HS-5 (cell line): ENCODE measurements at regions not wholly inside any gene's neighbourhood (a gene's known extent, or its start where the extent isn't known, plus 50 kb on each side); places are given as distances from the start of the nearest gene placed in this dataset.
"Not testable (repeated sequence)": the region's sequence is repeated elsewhere in the genome, so short reads cannot be mapped to it uniquely, and the experiment has no call there.

ENCODE experiments used
- DNase-seq: peaks from one replicate; pipeline ENCODE4 v3.0.0-alpha.2; 2012; ENCODE audit warnings: low read depth

DNA sequence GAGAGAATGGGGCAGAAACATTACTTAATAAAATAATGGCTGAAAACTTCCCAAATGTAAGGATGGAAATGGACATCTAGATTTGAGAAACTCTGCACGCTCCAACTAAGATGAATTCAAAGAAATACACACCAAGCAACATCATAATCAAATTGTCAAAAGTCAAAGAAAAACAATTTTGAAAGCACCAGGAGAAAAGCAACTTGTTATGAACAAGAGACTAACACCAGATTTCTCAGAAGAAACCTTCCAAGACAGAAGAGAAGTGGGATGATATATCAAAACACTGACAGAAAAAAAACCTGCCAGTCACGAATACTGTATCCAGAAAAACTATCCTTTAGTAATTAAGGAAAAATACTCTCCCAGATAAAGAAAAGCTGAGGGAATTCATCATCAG lies 208.6 kb upstream of the SAMSN1 start:
- no peak for DNase-seq

DNA sequence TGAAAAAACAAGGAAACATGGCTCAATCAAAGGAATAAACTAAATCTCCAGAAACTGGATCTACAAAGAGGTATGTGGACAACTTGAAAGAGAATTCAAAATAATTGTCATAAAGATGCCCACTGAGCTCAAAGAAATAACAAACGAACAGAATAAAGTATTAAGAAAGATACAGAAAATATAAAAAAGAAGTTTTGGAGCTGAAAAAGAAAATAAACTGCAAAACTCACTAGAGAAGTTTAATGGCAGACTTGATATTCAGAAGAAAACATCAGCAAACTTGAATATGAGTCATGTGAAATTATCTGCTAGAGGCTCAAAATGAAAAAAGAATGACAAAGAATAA lies 208.1 kb upstream of the SAMSN1 start:
- no peak for DNase-seq

DNA sequence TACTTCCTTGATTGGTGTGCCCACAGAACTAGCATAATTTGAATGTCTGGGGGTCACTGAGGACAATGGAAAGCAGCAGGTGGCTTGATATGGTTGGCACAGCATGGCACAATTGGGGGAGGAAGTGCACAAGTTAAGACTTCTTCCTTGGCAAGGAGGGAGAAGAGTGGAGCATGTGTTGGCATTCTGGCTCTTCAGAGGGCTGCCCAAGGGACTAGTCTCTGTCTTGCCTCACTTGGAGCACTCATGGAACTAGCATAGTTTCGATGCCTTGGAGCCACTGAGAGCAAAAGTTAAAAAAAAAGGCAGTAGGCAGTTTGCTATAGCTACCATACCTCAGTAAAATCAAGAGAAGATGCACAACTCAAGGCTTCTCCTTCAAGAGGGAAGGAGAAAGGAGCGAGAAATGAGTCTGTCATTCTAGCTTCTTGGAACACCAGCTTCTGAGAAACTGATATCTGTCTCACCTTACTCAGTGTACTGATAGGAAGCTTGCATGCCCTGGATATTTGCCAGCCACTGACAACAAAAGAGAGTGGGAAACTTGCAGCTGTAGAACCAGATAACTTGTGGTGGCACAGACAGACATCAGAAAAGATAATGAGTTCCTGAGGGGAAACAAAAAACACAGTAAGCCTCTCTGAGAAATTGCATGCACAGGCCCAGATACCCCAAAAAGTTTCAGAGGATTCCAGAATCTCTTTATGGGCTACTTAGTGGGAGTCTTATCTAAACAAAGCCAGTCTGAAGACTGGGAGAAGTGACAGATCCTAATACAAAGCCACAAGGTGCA lies 207.5 kb upstream of the SAMSN1 start:
- DNase-seq: no peak

DNA sequence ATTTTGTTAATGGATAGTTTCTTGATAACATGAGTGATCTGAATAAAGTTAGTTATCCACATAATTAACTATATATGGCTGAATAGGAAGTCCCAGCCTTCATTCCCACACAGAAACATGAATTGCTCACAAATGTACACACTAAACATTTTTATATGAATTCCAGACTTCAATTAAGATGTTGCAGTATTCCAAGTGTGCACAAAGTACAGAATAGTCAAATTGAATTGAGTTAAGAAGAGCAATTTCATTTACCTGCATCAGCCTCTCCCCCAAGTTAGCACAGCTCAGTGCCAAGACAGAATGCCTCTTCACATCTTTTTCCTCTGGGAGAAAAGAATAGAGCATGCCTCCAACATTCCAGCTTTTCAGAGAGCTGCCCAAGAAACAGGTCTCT lies 207.0 kb upstream of the SAMSN1 start:
- DNase-seq: no peak

DNA sequence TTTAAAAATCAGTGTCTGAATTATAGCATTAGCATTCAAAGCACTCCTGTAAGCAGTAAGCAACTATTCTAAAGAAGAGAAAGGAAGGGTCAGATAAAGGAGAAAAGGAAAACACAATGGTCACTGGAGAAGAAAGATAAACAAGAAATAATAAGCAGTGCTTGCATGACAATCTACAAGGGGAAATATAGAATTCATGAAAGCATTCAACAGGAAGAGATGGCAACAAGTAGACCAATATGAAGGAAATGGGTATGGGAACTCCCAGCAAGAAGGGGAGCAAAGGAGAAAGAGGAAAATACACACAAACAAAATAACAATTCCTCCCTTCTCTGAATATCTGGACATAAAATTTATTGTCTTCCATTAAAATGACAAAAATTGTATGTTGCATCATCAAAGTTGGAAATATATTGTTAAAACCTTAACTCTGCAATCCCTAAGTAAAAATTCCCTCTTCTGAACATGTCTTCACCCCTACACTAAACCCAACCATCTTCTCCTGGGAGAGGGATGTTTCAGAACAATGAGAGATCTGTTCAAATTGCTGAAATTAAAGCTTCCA lies 206.3 kb upstream of the SAMSN1 start:
- DNase-seq: no peak

DNA sequence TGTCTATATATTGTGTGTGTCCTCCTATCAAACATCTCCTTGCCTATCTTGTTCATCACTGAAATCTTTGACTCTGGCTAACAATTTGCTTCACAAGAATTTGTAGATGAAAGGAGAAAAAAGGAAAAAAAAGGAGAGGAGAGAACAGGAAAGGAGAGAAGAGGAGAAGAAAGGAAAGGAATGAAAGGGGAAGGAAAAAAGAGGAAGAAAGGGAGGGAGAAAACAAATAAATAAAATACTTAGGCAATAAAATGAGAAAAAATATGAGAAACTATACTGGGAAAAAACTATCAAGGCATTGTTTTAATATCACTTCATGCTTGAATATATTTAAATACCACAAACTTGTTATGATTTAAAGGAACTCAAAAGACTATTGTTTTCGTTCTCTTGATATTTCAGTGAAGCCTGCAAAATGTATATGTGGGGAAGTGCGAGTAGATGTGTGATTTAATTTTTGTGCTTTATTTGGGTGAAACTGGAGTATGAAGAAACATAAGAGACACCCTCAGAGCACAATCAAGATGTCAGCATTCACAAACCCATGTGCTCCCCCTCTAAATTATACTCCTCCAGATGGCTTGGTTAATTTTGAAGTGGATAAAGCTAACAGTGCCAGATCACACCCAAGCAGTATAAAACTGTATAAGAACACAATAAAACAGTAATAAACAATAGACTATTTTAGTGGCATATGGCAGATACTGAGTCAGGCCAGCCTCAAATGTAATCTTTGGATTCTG lies 205.7 kb upstream of the SAMSN1 start:
- no peak for DNase-seq

DNA sequence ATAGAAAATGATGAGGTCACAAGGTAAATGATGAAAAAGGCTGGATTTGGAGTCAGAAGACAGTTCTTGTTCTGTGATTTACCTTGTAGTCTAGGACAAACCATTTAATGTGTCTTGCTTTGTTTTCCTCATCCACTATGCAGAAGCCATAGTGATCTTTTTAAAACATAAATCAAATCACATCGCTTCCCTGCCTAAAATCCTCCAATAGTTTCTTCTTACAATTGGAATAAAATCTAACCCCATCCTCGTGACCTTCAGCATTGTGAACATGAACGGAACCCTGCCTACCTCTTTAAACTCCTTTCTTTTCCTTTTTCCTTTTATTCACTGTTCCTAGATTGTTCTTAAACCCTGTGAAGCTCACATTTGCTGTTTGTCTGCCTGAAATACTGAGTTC lies 204.9 kb upstream of the SAMSN1 start:
- DNase-seq: no peak

DNA sequence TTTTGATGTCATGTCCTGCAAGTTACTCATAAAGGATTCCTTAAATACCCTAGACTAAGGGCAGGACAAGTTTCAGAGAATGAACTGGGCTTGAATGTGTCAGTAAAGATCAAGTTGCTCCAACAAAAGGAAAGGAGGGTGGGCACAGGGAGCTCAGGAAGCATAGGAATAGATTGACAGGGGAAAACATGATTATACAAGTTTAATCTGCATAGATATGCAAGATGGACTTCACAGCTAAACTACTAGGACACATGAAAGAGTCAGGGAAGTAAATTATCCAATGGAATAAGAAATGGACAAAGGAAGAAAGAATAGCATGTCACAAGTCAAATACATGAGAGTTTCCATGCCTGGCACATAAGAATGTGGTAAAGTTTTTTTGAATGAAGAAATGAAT lies 203.9 kb upstream of the SAMSN1 start:
- no peak for DNase-seq

DNA sequence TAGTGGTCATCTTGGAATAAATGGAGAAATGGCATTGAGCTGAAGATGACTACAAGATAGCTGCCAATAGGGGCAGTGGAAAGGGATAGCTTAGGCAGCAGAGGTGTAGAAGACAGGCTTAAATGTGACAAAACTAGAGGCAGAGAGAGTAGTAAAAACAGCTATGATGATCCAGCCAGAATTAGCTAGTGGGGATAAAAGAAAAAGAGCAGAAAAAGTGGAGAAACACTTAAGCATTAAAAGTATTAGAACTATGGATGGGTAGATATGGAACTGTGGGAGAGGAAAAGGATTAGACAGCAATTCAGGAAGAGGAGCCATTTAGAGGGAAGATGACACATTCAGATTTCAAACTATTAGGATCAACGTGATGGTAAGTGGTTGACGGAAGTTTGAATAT lies 202.5 kb upstream of the SAMSN1 start:
- no peak for DNase-seq

DNA sequence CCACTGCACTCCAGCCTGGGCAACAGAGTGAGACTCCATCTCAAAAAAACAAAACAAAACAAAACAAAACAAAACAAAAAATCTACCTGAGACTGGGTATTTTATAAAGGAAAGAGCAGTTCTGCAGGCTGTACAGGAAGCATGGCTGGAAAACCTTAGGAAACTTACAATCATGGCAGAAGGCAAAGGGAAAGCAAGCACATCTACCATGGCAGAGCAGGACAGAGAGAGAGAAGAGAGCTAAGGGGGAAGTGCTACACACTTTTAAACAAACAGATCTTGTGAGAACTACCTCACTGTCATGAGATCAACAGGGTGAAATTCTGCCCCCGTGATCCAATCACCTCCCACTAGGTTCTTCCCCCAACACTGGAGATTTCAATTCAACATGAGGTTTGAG lies 198.3 kb upstream of the SAMSN1 start:
- DNase-seq: no peak

DNA sequence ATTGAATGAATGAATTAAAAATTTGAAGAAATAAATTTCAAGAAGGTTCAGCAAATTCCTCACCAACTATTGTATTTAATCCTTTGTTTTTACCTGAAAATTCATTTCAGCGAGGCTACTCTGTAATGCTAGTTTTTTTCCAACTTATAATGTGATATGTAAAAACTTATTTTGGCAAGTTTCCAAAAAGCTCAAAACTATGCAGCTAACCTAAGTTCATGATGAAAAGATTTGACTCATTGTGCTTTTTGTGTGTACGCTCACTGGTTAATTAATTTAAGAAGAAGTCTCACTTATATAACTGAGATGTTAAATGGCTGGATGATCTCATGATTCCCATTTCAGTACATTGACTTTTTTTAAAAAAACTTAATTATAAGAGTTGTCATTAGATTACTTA lies 196.0 kb upstream of the SAMSN1 start:
- DNase-seq: no peak

DNA sequence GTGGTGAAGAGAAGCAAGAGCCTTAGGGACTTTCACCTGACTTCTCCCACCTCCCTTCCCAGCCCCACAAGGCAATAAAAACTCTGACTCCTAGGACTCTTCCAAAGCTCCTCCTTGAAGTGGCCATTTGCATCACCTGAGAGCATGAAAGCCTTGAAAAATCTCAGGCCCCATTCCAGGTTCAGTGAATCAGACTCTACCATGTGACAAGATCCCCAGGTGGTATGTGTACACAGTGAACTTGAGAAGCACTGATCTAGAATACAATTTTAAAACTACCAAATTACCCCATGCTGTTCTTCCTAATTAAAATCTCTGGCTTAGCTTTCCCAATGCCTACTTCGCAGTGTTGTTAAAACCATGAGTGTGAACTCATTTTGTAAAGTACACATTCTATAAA lies 195.1 kb upstream of the SAMSN1 start:
- DNase-seq: no peak

DNA sequence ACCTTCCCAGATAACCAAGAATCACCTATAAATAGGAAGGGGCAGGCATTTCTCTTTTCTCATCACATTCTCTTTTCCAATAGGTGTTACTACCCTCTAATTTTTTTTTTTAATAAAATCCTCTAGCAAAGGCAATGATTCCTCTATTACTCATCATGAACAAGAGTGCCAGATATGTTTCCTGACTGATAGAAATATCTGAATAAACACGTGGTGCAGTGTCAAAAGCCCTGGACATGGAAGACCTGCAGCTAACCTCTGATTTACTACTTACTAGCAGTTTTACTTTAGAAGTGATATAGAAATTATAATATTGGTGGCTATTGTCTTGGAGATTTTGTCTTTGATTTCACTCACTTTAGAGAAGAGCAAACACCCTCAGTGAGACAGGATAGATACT lies 194.6 kb upstream of the SAMSN1 start:
- peak; percentile 16 for DNase-seq

DNA sequence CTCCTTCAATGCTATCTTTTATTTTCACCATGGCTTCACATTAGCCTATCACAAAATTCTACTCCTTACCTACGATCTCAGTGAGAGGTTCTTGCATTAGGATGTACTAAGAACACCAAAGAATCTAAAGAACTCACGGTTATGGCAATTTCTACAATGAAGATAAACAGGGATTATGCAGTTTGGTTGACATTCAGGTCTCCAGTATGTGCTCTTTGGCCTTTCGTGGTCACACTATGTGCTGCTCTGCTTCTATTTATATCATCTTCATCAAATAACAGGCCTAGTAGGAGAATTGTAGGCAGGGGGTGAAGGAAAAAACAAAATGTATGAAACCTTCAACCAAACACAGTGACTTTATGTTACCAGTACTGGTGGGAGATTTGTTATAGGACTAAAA lies 194.0 kb upstream of the SAMSN1 start:
- no peak for DNase-seq

DNA sequence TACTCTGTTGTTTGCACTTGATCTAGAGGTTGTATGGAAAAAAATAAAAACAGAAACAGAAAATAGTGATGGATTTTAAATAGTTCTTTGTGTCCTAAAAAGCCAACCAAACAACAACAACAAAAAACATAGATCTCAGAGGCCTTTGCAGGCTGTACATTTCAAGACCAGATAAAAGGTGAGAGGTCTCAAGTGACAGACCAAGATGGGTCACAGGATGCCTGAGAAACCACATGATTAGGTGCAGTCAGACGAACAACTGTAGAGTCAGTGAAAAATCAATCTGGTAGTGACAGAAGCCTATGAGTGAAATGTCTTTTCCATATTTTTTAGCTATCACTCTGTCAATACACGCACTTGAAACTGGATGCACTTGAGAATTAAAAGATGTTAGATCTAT lies 193.5 kb upstream of the SAMSN1 start:
- no peak for DNase-seq

DNA sequence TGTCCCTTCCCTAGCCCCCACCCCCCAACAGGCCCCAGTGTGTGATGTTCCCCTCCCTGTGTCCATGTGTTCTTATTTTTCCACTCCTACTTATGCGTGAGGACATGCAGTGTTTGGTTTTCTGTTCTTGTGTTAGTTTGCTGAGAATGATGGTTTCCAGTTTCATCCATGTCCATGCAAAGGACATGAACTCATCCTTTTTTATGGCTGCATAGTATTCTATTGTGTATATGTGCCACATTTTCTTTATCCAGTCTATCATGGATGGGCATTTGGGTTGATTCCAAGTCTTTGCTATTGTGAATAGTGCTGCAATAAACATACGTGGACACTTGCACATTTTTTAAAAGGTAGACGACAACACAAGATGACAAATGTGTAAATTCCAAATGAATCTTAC lies 192.5 kb upstream of the SAMSN1 start:
- DNase-seq: not testable (repeated sequence)

DNA sequence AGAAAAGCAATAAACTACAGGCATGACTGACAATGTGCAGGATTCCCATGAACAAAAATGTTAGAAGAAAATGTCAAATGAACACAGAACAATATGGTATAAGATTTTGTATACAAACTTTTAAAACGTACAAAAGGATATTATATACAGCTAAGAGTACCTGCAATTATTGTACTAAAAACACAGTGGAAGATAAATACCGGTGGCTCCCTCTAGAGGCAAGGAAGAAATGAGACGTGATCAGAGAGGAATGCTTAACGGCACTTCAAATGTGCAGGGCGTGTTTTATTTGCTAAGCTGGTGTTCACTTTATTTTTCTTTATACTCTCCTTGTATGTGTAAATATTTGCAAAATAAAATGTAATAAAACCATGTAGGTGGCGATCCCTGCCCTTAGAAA lies 191.8 kb upstream of the SAMSN1 start:
- DNase-seq: peak; percentile 28

DNA sequence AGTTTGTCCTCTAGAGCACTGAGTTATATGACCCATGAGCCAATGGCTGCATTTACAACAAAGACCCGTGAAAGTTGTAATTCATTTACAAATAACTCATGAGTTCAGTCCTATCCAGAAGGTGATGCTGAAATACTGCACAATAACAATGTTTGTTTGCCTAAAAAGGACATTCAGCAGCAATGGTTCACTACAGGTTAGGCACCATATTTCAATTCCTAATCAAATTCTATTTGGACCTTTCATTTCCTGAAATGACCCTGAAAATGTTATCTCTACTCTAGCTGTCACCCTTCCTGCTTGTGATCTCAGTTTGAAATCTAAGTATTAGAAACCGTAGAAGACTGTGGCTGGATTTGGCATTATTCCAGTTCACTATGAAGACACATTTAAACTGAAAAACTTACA lies 191.2 kb upstream of the SAMSN1 start:
- no peak for DNase-seq

DNA sequence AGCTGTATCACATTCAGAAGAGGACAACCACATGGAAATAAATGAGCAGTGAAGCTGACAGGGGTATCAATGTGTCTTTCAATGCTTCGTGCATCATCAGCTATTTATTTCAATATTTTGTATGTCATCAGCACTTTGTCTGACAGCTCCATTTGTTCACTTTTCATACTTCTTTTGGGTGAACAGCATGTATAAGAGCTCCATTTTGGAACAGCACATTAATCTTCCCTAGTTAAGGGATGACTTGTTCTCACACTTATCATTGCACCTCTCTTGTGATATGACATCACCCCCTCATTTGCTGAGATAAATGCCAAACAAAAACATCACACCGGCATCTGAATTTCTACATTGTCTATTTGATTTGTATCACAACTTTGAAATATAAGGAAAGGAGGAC lies 190.6 kb upstream of the SAMSN1 start:
- no peak for DNase-seq

DNA sequence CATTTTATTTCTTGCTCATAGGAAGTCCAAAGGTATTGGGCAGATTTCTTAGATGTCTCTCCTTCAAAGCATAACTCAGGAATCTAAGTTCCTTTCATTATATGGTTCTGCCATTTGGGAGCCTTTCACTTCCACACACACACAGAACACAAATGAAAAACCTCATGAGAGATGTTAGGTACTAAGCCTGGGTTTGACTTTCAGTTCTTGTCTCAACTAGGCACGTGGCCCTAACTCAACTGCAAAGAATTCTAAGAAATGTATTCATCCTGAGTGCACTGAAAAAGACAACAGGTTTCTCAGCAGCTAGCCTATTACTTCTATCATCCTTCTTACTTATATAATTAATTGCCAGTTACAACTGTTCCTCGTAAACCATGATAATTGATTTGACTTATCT lies 190.0 kb upstream of the SAMSN1 start:
- DNase-seq: no peak

DNA sequence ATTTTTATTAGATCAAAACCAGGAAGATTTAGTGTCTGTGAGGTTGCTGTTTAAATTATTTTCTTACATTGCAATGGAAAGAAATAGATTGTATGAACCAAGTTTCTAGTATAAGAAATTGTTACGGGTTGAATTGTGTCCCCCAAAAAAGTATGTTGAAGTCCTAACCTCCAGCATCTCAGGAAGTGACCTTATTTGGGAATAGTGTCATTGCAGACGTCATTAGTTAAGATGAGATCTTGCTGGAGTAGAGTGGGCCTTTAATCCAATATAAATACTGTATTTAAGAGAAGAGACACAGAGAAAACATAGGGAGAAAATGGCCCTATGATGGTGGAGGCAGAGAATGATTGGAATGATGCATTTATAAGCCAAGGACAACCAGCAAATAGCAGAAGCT lies 188.7 kb upstream of the SAMSN1 start:
- DNase-seq: no peak

DNA sequence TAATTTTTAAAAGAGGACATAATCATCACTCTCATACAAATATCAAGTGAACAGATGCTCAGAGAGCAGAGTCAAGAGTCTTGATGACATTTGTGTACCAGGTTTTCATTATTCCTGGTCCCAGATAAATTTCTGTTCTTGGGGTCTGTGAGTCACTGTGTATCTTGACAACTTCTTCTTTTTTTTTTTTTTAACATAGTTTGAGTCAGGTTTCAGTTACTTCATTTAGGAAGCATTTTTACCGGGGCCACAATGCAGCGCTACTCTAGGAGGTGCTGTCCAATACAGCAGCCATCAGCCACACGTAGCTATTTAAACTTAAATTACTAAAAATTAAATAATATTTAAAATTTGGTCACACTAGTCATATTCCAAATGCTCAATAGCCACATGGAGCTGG lies 188.1 kb upstream of the SAMSN1 start:
- DNase-seq: no peak

DNA sequence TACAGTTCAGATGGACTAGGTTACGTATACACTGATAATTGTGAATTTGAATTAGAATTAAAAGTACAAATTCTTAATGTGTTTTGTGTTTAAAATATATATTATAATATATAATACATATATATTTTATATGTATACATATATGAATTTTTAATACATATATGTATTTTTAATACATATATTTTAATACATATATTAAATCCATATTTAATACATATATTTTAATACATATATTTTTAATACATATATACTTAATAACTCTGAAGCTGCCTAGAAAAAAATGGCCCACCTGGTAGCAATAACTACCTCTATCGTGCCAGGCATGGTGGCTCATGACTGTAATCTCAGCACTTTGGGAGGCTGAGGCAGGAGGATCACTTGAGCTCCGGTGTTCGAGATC lies 179.1 kb upstream of the SAMSN1 start:
- no peak for DNase-seq
